ENCODE measurements at regions not wholly inside any gene's neighbourhood (a gene's known extent, or its start where the extent isn't known, plus 50 kb on each side); places are given as distances from the start of the nearest gene placed in this dataset.

DNA sequence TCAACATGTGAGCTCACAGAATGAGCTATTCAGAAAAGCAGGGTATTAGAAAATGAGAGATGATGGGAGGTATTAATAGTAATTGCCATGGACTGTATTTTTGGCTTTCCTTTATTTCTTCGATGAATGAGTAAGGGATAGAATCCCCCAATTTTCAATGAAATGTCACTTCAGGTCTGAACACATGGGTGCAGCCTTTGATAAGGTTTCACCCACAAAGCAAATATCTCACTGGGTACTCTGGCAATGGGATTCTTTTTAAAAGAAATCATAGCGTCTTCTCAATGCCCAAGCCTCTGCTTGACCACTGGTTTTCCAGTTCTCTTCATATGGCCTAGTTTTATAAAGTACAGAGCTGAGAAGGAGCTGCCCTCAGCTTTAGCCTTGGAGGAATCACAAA lies 610.5 kb upstream of the FANCL start:
- TF ChIP-seq, protein P1, sequence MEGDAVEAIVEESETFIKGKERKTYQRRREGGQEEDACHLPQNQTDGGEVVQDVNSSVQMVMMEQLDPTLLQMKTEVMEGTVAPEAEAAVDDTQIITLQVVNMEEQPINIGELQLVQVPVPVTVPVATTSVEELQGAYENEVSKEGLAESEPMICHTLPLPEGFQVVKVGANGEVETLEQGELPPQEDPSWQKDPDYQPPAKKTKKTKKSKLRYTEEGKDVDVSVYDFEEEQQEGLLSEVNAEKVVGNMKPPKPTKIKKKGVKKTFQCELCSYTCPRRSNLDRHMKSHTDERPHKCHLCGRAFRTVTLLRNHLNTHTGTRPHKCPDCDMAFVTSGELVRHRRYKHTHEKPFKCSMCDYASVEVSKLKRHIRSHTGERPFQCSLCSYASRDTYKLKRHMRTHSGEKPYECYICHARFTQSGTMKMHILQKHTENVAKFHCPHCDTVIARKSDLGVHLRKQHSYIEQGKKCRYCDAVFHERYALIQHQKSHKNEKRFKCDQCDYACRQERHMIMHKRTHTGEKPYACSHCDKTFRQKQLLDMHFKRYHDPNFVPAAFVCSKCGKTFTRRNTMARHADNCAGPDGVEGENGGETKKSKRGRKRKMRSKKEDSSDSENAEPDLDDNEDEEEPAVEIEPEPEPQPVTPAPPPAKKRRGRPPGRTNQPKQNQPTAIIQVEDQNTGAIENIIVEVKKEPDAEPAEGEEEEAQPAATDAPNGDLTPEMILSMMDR (IDR thresholded peaks at IDR 0.05), result no peak
- TF ChIP-seq, protein P2, sequence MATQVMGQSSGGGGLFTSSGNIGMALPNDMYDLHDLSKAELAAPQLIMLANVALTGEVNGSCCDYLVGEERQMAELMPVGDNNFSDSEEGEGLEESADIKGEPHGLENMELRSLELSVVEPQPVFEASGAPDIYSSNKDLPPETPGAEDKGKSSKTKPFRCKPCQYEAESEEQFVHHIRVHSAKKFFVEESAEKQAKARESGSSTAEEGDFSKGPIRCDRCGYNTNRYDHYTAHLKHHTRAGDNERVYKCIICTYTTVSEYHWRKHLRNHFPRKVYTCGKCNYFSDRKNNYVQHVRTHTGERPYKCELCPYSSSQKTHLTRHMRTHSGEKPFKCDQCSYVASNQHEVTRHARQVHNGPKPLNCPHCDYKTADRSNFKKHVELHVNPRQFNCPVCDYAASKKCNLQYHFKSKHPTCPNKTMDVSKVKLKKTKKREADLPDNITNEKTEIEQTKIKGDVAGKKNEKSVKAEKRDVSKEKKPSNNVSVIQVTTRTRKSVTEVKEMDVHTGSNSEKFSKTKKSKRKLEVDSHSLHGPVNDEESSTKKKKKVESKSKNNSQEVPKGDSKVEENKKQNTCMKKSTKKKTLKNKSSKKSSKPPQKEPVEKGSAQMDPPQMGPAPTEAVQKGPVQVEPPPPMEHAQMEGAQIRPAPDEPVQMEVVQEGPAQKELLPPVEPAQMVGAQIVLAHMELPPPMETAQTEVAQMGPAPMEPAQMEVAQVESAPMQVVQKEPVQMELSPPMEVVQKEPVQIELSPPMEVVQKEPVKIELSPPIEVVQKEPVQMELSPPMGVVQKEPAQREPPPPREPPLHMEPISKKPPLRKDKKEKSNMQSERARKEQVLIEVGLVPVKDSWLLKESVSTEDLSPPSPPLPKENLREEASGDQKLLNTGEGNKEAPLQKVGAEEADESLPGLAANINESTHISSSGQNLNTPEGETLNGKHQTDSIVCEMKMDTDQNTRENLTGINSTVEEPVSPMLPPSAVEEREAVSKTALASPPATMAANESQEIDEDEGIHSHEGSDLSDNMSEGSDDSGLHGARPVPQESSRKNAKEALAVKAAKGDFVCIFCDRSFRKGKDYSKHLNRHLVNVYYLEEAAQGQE (IDR thresholded peaks at IDR 0.05; ENCODE audit: insufficient read depth in 1 of 2, low read depth in 2 of 2, low read length in 1 of 2), result no peak
- TF ChIP-seq POLR2AphosphoS5 (IDR thresholded peaks at IDR 0.05; ENCODE audit: low read depth, low read length) (no peak), TCF7L2 (IDR thresholded peaks at IDR 0.05; ENCODE audit: low read depth, low read length) (no peak)
